NCI-H1694 treated with DMSO at 0.1 percent for 48 hours (cell line): ENCODE measurements at regions not wholly inside any gene's neighbourhood (a gene's known extent, or its start where the extent isn't known, plus 50 kb on each side); places are given as distances from the start of the nearest gene placed in this dataset.
A peak's percentile ranks its signal among the peaks of the same experiment; 100 is the strongest.
"Not testable (repeated sequence)": the region's sequence is repeated elsewhere in the genome, so short reads cannot be mapped to it uniquely, and the experiment has no call there.

Source experiments
- DNase-seq: peaks from one replicate; lab custom pipeline; 2025; lab: John Stamatoyannopoulos, UW

- no peak for DNase-seq
These were observed 369.6 kb downstream of the ATP23 start for GRCh38 chr12:58310809-58311622.

GRCh38 chr12:58313091-58313855, 371.9 kb downstream of the ATP23 start:
- no peak for DNase-seq

- no peak for DNase-seq
These were observed 373.2 kb downstream of the ATP23 start for GRCh38 chr12:58314610-58315009.

- no peak for DNase-seq
These were observed 375.6 kb downstream of the ATP23 start for GRCh38 chr12:58316926-58317325.

- DNase-seq = no peak
These were observed 380.0 kb downstream of the ATP23 start for GRCh38 chr12:58321414-58321813.

- DNase-seq = no peak
These were observed 382.3 kb downstream of the ATP23 start for GRCh38 chr12:58323676-58324075.

- DNase-seq = no peak
These were observed 384.2 kb downstream of the ATP23 start for GRCh38 chr12:58325561-58325960.

- DNase-seq = no peak
These were observed 385.2 kb downstream of the ATP23 start for GRCh38 chr12:58326534-58326933.

GRCh38 chr12:58336581-58337242, 395.3 kb downstream of the ATP23 start:
- not testable (repeated sequence) for DNase-seq

- not testable (repeated sequence) for DNase-seq
These were observed 396.2 kb downstream of the ATP23 start for GRCh38 chr12:58337539-58337938.

- peak; percentile 84 for DNase-seq
These were observed 400.4 kb downstream of the ATP23 start for GRCh38 chr12:58341791-58342190.

- DNase-seq = no peak
These were observed 401.4 kb downstream of the ATP23 start for GRCh38 chr12:58342736-58343135.

GRCh38 chr12:58346032-58346632, 404.8 kb downstream of the ATP23 start:
- DNase-seq = peak; percentile 39

- DNase-seq = no peak
These were observed 405.8 kb downstream of the ATP23 start for GRCh38 chr12:58347188-58347587.

- DNase-seq = no peak
These were observed 406.3 kb downstream of the ATP23 start for GRCh38 chr12:58347691-58348090.

GRCh38 chr12:58349161-58349560, 407.8 kb downstream of the ATP23 start:
- no peak for DNase-seq

- no peak for DNase-seq
These were observed 415.4 kb downstream of the ATP23 start for GRCh38 chr12:58356794-58357193.

GRCh38 chr12:58357511-58357910, 416.1 kb downstream of the ATP23 start:
- DNase-seq = no peak

GRCh38 chr12:58358369-58358768, 417.0 kb downstream of the ATP23 start:
- DNase-seq = no peak

GRCh38 chr12:58359084-58359483, 417.7 kb downstream of the ATP23 start:
- no peak for DNase-seq

GRCh38 chr12:58361056-58361455, 419.7 kb downstream of the ATP23 start:
- DNase-seq = no peak

- DNase-seq = no peak
These were observed 422.6 kb downstream of the ATP23 start for GRCh38 chr12:58363971-58364370.
